MM.1S (cell line): ENCODE measurements at regions not wholly inside any gene's neighbourhood (a gene's known extent, or its start where the extent isn't known, plus 50 kb on each side); places are given as distances from the start of the nearest gene placed in this dataset.

Experiments used
- DNase-seq: peaks from one replicate; pipeline ENCODE4 v3.0.0-alpha.2; 2015
- H2AFZ ChIP-seq: fragments of 300-600 bp; sonication (generic); 2 replicates; pipeline ENCODE4 v1.6.0; 2016; ENCODE audit warnings: antibody characterized with exemption, low read length
- H3F3A ChIP-seq: fragments of 300-600 bp; sonication (generic); 2 replicates; pipeline ENCODE4 v1.6.1; 2016; ENCODE audit warnings: mild to moderate bottlenecking, antibody characterized with exemption, low read length, moderate library complexity, mixed read lengths; ENCODE audit not compliant: insufficient read depth
- H3K27ac ChIP-seq: fragments of 300-600 bp; sonication (generic); 2 replicates; pipeline ENCODE4 v1.5.1; 2016; ENCODE audit warnings: mild to moderate bottlenecking, low read length
- H3K27me3 ChIP-seq: fragments of 300-600 bp; sonication (generic); replicated peaks from 2 replicates; pipeline ENCODE4 v1.6.0; 2016; ENCODE audit warnings: low read length; ENCODE audit not compliant: insufficient read depth
- H3K36me3 ChIP-seq: fragments of 300-600 bp; sonication (generic); replicated peaks from 2 replicates; pipeline ENCODE4 v1.6.1; 2016; ENCODE audit warnings: mild to moderate bottlenecking, low read length, mixed read lengths; ENCODE audit not compliant: insufficient read depth
- H3K4me1 ChIP-seq: fragments of 300-600 bp; sonication (generic); 2 replicates; pipeline ENCODE4 v1.6.1; 2016; ENCODE audit warnings: low read length, mixed read lengths
- H3K4me2 ChIP-seq: fragments of 300-600 bp; sonication (generic); 2 replicates; pipeline ENCODE4 v1.6.0; 2016; ENCODE audit warnings: low read depth, low read length
- H3K4me3 ChIP-seq: fragments of 300-600 bp; sonication (generic); 2 replicates; pipeline ENCODE4 v1.5.1; 2016; ENCODE audit warnings: low read length, mixed read lengths
- H3K79me2 ChIP-seq: fragments of 300-600 bp; sonication (generic); 2 replicates; pipeline ENCODE4 v1.6.1; 2016; ENCODE audit warnings: mixed run types, low read length, mixed read lengths
- H3K9ac ChIP-seq: fragments of 300-600 bp; sonication (generic); 2 replicates; pipeline ENCODE4 v1.6.1; 2016; ENCODE audit warnings: low read length, mixed read lengths
- H3K9me2 ChIP-seq: fragments of 300-600 bp; sonication (generic); replicated peaks from 2 replicates; pipeline ENCODE4 v1.6.1; 2016; ENCODE audit warnings: mild to moderate bottlenecking, low read length, mixed read lengths; ENCODE audit not compliant: insufficient read depth
- H3K9me3 ChIP-seq: fragments of 300-600 bp; sonication (generic); replicated peaks from 2 replicates; pipeline ENCODE4 v1.6.1; 2016; ENCODE audit warnings: mild to moderate bottlenecking, low read length, mixed read lengths; ENCODE audit not compliant: insufficient read depth
- H4K20me1 ChIP-seq: fragments of 300-600 bp; sonication (generic); 2 replicates; pipeline ENCODE4 v1.6.1; 2016; ENCODE audit warnings: mild to moderate bottlenecking, low read length, moderate library complexity, mixed read lengths; ENCODE audit not compliant: insufficient read depth
- EZH2 ChIP-seq: fragments of 300-600 bp; sonication (generic); optimal IDR thresholded peaks from 2 replicates; pipeline ENCODE3; 2017; ENCODE audit warnings: low read depth, mild to moderate bottlenecking, antibody characterized with exemption, low read length, mixed read lengths
- EZH2phosphoT487 ChIP-seq: fragments of 300-600 bp; sonication (generic); IDR thresholded peaks from 2 replicates; pipeline ENCODE4 v1.6.1; 2018; ENCODE audit warnings: antibody characterized with exemption, low read length
- TF ChIP-seq, protein P1 (sequence below): fragments of 300-600 bp; sonication (generic); IDR thresholded peaks from 2 replicates; pipeline ENCODE4 v1.5.1; 2016; ENCODE audit warnings: antibody characterized with exemption, low read length, mixed read lengths

GRCh38 chr12:107536613-107537012 lies 149.0 kb upstream of the PWP1 start:
- DNase-seq = no peak
- no peak overlapping the region for H2AFZ ChIP-seq
- no peak overlapping the region for H3K27ac ChIP-seq
- peaks cover 16% of the 10 kb centered on the region for H3K4me1 ChIP-seq
- no peak overlapping the region for H3K4me2 ChIP-seq
- no peaks in the 10 kb centered on the region for H3K9me3 ChIP-seq
- H4K20me1 ChIP-seq = no peaks in the 10 kb centered on the region
- H3K36me3 ChIP-seq = no peaks in the 10 kb centered on the region
- no peaks in the 10 kb centered on the region for H3K79me2 ChIP-seq
- peaks cover 9% of the 10 kb centered on the region for H3F3A ChIP-seq
- H3K27me3 ChIP-seq = no peaks in the 10 kb centered on the region
- no peak overlapping the region for H3K4me3 ChIP-seq
- no peak for TF ChIP-seq EZH2
- TF ChIP-seq, protein P1, sequence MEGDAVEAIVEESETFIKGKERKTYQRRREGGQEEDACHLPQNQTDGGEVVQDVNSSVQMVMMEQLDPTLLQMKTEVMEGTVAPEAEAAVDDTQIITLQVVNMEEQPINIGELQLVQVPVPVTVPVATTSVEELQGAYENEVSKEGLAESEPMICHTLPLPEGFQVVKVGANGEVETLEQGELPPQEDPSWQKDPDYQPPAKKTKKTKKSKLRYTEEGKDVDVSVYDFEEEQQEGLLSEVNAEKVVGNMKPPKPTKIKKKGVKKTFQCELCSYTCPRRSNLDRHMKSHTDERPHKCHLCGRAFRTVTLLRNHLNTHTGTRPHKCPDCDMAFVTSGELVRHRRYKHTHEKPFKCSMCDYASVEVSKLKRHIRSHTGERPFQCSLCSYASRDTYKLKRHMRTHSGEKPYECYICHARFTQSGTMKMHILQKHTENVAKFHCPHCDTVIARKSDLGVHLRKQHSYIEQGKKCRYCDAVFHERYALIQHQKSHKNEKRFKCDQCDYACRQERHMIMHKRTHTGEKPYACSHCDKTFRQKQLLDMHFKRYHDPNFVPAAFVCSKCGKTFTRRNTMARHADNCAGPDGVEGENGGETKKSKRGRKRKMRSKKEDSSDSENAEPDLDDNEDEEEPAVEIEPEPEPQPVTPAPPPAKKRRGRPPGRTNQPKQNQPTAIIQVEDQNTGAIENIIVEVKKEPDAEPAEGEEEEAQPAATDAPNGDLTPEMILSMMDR = no peak
- no peak for TF ChIP-seq EZH2phosphoT487
- H3K9me2 ChIP-seq = no peaks in the 10 kb centered on the region
- no peak overlapping the region for H3K9ac ChIP-seq

- peaks cover 10% of the 10 kb centered on the region for H3K4me1 ChIP-seq
- TF ChIP-seq EZH2 (no peak), EZH2phosphoT487 (no peak)
- TF ChIP-seq, protein P1 = no peak
- no peaks in the 10 kb centered on the region for H3K36me3 ChIP-seq
- H4K20me1 ChIP-seq = no peaks in the 10 kb centered on the region
- H3K4me2 ChIP-seq = no peak overlapping the region
- DNase-seq = no peak
- no peaks in the 10 kb centered on the region for H3K27me3 ChIP-seq
- no peaks in the 10 kb centered on the region for H3K79me2 ChIP-seq
- H3F3A ChIP-seq = peaks cover 9% of the 10 kb centered on the region
- H3K9ac ChIP-seq = no peak overlapping the region
- H3K9me3 ChIP-seq = no peaks in the 10 kb centered on the region
- no peak overlapping the region for H2AFZ ChIP-seq
- no peaks in the 10 kb centered on the region for H3K9me2 ChIP-seq
- H3K27ac ChIP-seq = no peak overlapping the region
- H3K4me3 ChIP-seq = no peak overlapping the region
Measured at GRCh38 chr12:107537464-107538119, 148.0 kb upstream of the PWP1 start.

DNA sequence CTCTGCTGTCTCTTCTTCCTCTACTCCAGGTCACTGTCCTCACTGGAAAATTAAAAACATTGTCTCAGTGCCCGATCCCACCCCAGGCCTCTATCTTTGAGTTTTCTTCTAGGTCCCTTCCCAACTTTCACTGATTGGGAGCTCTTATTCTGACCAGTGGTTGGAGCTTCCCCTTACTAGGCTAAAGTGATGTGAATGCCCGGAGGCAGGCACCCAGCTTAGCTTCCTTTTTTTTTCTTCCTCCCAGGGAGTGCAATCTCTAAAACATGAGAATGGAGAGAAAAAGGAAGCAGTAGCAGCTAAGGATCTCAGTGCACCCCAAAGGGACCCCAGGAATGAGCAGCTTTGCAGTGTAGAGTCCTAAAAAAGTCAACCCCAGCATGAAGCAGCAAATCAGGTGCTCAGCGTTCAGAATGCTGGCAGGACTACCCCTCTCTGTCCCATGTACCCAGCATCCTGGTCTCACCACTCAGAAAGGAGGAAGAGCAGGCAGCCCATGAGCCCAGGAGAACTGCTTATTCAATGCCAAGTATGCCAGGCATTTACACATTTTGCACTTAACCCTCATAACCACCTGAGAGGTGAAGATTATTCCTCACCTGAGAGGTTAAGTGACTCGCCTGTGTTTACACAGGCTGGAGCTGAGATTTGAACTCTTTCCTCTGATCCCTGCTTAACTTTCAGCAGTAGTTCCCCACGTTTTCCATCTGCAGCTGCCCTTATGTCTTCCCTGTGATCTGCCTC lies 146.2 kb upstream of the PWP1 start:
- no peak for TF ChIP-seq EZH2
- TF ChIP-seq, protein P1 = no peak
- Histone ChIP-seq H3K79me2 (no peaks in the 10 kb centered on the region), H3K4me1 (no peaks in the 10 kb centered on the region), H3K4me2 (no peak overlapping the region), H3K27ac (no peak overlapping the region), H2AFZ (no peak overlapping the region), H3K9me3 (no peaks in the 10 kb centered on the region), H4K20me1 (no peaks in the 10 kb centered on the region), H3K9me2 (no peaks in the 10 kb centered on the region), H3F3A (no peaks in the 10 kb centered on the region), H3K36me3 (no peaks in the 10 kb centered on the region), H3K27me3 (no peaks in the 10 kb centered on the region), H3K9ac (no peak overlapping the region), H3K4me3 (no peak overlapping the region)
- no peak for DNase-seq
